Mucosa of descending colon (tissue), 3 donors: ENCODE measurements at regions not wholly inside any gene's neighbourhood (a gene's known extent, or its start where the extent isn't known, plus 50 kb on each side); places are given as distances from the start of the nearest gene placed in this dataset.

ENCODE experiments used
- ATAC-seq: fragments of 200-7000 bp; cut with Tn5 transposase; one replicate; pipeline ENCODE4 v1.9.1; 2020; ENCODE audit warnings: mild to moderate bottlenecking, moderate library complexity
- DNase-seq, 3 donors: peaks; one replicate each; pipeline ENCODE4 v3.0.0-alpha.2; 2020
- H3K36me3 ChIP-seq: fragments of 200-600 bp; one replicate; pipeline ENCODE4 v1.8.0; 2021; ENCODE audit warnings: low read depth, mild to moderate bottlenecking
- H3K4me1 ChIP-seq: fragments of 200-600 bp; one replicate; pipeline ENCODE4 v1.8.0; 2021; ENCODE audit warnings: low read depth, mild to moderate bottlenecking
- H3K4me3 ChIP-seq: fragments of 200-600 bp; one replicate; pipeline ENCODE4 v1.8.0; 2021; ENCODE audit warnings: mild to moderate bottlenecking
- H3K9me3 ChIP-seq: fragments of 200-600 bp; one replicate; pipeline ENCODE4 v1.8.0; 2021; ENCODE audit warnings: mild to moderate bottlenecking
- intact Hi-C, 2 donors: fragments of 100-400 bp; cut with DNase I in 1 of 2; cut with micrococcal nuclease in 1 of 2; formaldehyde crosslinking; loops; one replicate each; pipeline versions ENCODE4 v1.11.0 to v1.11.1; 2022; cut with DNase I, micrococcal nuclease
- TF ChIP-seq, protein P1 (sequence below): fragments of 200-600 bp; IDR thresholded peaks from one replicate; pipeline ENCODE4 v1.8.0; 2022; ENCODE audit warnings: antibody characterized with exemption, mild to moderate bottlenecking
- donor health status: DM: no; HTN: no; CAD: no; lungs with moderate emphysema.
- donor health status: DM: no; HTN: no; CAD: no.
- donor health status: DM: no; HTN: yes; CAD: no.

- no peaks in the 10 kb centered on the region for H3K9me3 ChIP-seq
- H3K4me3 ChIP-seq: no peak overlapping the region
- ATAC-seq (no peak), DNase-seq (no peak)
- no peaks in the 10 kb centered on the region for H3K36me3 ChIP-seq
- TF ChIP-seq, protein P1, sequence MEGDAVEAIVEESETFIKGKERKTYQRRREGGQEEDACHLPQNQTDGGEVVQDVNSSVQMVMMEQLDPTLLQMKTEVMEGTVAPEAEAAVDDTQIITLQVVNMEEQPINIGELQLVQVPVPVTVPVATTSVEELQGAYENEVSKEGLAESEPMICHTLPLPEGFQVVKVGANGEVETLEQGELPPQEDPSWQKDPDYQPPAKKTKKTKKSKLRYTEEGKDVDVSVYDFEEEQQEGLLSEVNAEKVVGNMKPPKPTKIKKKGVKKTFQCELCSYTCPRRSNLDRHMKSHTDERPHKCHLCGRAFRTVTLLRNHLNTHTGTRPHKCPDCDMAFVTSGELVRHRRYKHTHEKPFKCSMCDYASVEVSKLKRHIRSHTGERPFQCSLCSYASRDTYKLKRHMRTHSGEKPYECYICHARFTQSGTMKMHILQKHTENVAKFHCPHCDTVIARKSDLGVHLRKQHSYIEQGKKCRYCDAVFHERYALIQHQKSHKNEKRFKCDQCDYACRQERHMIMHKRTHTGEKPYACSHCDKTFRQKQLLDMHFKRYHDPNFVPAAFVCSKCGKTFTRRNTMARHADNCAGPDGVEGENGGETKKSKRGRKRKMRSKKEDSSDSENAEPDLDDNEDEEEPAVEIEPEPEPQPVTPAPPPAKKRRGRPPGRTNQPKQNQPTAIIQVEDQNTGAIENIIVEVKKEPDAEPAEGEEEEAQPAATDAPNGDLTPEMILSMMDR: no peak
- intact Hi-C loops: no loop called here
- no peaks in the 10 kb centered on the region for H3K4me1 ChIP-seq
Measured at GRCh38 chr6:168784426-168784825, 343.4 kb downstream of the SMOC2 start.

DNA sequence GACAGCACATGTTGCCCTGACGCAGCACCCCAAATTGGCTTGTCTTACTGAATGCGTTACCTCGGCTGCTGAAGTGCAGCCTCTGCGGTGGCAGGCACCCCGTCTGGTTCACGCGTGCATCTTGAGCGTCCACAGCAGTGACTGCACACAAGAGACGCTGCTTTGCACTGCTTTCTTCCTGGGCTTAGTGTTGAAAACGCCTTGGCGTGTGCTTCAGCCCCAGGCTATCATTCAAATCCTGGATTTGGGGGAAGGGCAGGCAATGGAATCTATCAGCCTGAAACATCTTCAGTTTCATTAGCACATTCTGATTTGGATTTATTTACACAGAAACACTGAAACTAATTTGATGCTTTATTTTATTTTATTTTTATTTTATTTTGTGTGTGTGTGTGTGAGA, 342.7 kb downstream of the SMOC2 start:
- ATAC-seq (no peak), DNase-seq (no peak)
- Histone ChIP-seq H3K9me3 (no peaks in the 10 kb centered on the region), H3K4me1 (no peaks in the 10 kb centered on the region), H3K36me3 (no peaks in the 10 kb centered on the region), H3K4me3 (no peak overlapping the region)
- TF ChIP-seq, protein P1: no peak
- intact Hi-C loops: no loop called here

GRCh38 chr6:168782187-168782751, 341.3 kb downstream of the SMOC2 start:
- intact Hi-C loops: no loop called here
- no peaks in the 10 kb centered on the region for H3K9me3 ChIP-seq

DNA sequence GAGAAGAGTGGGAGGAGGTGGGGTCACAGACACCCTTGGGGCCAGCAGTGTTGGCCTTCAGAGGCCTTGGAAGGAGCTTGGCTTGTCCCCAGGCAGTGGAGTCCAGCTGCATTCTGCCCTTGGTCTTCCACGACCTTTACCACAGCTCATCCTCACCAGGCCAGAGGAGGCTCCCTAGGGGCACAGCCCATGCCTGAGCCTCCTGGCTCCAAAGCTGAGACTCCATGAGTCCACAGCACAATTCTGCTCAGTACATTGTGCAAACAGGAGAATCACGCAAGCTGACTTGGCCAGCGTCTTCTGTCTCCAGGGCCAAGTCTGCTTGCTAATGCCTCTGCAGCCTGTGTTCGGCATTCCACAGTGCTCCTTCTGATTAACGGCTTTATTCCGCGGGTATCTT, 337.2 kb downstream of the SMOC2 start:
- TF ChIP-seq, protein P1: no peak

More at GRCh38 chr6:168782187-168782751, 341.3 kb downstream of the SMOC2 start:
- Histone ChIP-seq H3K36me3 (no peaks in the 10 kb centered on the region), H3K4me3 (no peak overlapping the region), H3K4me1 (no peaks in the 10 kb centered on the region)
- TF ChIP-seq, protein P1: no peak
- DNase-seq (no peak), ATAC-seq (no peak)

GRCh38 chr6:168774381-168774780, 333.4 kb downstream of the SMOC2 start:
- no peak for DNase-seq
- Histone ChIP-seq H3K36me3 (no peaks in the 10 kb centered on the region), H3K9me3 (peaks cover 7% of the 10 kb centered on the region), H3K4me1 (no peaks in the 10 kb centered on the region), H3K4me3 (no peak overlapping the region)
- intact Hi-C loops: no loop called here
- ATAC-seq: no peak
- TF ChIP-seq, protein P1: no peak

More for the DNA sequence above, 337.2 kb downstream of the SMOC2 start:
- ATAC-seq: peak; percentile 35
- intact Hi-C loops: no loop called here
- H3K4me3 ChIP-seq: no peak overlapping the region
- peaks cover 4% of the 10 kb centered on the region for H3K9me3 ChIP-seq
- peak in 1 of 3 donors; percentile 11 for DNase-seq
- no peaks in the 10 kb centered on the region for H3K36me3 ChIP-seq
- no peaks in the 10 kb centered on the region for H3K4me1 ChIP-seq

DNA sequence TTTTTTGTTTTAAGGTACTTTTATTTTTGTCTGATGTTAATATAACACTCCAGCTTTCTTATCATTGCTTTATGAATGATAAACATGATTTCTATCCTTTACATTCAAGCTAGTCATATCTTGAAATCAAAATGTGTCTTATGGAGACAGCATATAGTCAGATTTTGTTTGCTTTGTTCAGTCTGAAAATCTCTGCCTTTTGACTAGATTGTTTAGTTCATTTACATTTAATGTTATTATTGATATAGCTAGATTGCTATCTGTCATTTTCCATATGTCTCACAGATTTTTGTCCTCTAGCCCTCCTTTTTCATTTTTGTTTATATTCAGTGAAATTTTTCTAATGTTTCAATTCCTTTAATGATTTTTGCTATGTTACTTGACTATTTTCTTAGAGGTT, 332.8 kb downstream of the SMOC2 start:
- no peaks in the 10 kb centered on the region for H3K36me3 ChIP-seq
- ATAC-seq (no peak), DNase-seq (no peak)
- H3K4me3 ChIP-seq: no peak overlapping the region
- H3K9me3 ChIP-seq: peaks cover 7% of the 10 kb centered on the region
- TF ChIP-seq, protein P1: no peak
- H3K4me1 ChIP-seq: no peaks in the 10 kb centered on the region
- intact Hi-C loops: no loop called here
